Urothelium cell line (cell line): ENCODE measurements at regions not wholly inside any gene's neighbourhood (a gene's known extent, or its start where the extent isn't known, plus 50 kb on each side); places are given as distances from the start of the nearest gene placed in this dataset.
"Not testable (repeated sequence)": the region's sequence is repeated elsewhere in the genome, so short reads cannot be mapped to it uniquely, and the experiment has no call there.

ENCODE experiments used
- DNase-seq: peaks from one replicate; pipeline ENCODE4 v3.0.0; 2011; ENCODE audit warnings: low spot score, mixed read lengths
- FAIRE-seq: peaks from 2 replicates; lab custom pipeline; 2011; peaks lifted over from hg19 to GRCh38; lab: Jason Lieb, UNC

- no peak for FAIRE-seq
- no peak for DNase-seq
Measured at GRCh38 chr2:22967756-22968155, 417.2 kb upstream of the KLHL29 start.

DNA sequence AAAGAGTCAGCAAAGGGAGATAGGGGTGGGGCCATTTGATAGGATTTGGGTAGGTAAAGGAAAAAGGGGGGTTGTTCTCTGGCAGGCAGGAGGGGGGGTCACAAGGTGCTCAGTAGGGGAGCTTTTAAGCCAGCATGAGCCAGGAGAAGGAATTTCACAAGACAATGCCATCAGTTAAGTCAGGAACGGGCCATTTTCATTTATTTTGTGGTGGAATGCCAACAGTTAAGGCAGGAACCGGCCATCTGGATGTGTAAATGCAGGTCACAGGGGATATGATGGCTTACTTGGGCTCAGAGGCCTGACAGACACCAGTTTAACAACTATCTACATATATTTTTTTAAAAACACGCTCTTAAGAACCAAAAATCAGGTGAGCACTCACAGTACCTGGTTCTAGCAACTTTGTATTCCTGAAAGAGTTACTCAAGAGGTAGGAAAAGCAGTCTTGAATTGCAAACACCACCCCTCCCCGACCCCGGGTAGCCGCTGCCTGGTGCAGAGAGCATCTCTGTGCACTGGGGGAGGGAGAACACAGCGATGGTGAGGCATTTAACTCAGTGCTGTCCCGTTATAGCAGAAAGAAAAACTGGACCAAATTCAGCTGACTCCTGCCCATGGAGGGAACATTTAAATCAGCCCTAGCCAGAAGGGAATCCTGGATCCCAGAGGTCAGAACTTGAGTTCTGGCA is 414.5 kb upstream of the KLHL29 start:
- DNase-seq, result no peak
- FAIRE-seq, result no peak

DNA sequence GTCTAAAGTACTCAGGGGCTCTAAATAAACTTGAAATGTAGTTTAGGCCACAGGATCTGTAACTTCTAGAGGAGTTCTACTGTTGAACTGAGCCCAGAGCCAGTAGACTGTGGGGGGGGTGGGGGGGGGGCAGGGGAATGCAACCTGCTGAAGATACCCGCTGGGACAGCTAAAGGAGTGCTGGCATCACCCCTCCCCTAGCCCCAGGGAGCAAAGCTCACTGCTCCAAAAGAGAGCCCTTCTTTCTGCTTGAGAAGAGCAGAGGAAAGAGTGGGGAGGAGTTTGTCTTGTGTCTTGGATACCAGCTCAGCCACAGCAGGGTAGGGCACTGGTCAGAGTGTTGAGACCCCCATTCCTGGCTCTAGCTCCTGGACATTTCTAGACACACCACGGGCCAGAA is 414.0 kb upstream of the KLHL29 start:
- FAIRE-seq, result no peak
- no peak for DNase-seq

GRCh38 chr2:22981785-22982184 is 403.2 kb upstream of the KLHL29 start:
- FAIRE-seq (no peak), DNase-seq (no peak)

- DNase-seq, FAIRE-seq: not testable (repeated sequence)
Measured at GRCh38 chr2:22984152-22984551, 400.8 kb upstream of the KLHL29 start.

- DNase-seq, result no peak
- no peak for FAIRE-seq
Measured at GRCh38 chr2:22990246-22990645, 394.7 kb upstream of the KLHL29 start.

DNA sequence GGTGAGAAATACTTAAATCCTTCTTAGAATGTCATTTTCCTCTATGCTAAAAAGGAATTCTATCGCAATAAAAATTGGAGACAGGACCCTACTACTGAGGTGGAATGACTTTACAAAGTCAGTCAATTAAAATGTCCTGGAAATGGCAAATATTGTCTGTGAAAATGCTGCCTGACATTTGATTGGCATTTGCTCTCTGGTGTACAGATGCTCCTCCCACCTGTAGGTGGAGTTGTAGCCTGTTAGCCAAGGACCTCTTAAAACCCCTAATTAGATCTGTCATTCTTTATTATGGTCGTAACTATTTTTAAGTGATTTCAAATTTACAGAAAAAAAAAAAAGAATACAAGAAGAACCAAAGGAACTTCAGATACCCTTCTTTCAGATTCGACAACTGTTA is 393.1 kb upstream of the KLHL29 start:
- peak; percentile 13 for FAIRE-seq

DNA sequence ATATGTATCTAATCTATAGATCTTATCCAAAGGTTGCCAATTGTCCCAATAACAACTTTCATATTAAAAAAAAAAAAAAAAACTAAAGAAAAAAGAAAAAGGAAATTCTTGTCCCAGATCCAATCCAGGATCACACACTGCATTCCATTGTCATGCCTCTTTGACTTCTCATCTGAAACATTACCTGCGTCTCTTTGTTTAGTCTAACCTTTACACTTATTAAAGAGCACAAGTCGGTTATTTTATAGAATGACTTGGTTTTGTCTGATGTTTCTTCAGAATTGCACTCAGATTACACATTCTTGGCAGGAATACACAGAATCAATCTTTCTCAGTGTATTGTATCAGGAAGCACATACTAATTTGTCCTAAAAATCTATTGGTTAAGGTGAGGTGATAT is 392.5 kb upstream of the KLHL29 start:
- peak; percentile 35 for DNase-seq
- FAIRE-seq, result no peak

More for the DNA sequence above, 393.1 kb upstream of the KLHL29 start:
- DNase-seq, result peak; percentile 19

- no peak for DNase-seq
- no peak for FAIRE-seq
Measured at GRCh38 chr2:22993250-22993649, 391.7 kb upstream of the KLHL29 start.

DNA sequence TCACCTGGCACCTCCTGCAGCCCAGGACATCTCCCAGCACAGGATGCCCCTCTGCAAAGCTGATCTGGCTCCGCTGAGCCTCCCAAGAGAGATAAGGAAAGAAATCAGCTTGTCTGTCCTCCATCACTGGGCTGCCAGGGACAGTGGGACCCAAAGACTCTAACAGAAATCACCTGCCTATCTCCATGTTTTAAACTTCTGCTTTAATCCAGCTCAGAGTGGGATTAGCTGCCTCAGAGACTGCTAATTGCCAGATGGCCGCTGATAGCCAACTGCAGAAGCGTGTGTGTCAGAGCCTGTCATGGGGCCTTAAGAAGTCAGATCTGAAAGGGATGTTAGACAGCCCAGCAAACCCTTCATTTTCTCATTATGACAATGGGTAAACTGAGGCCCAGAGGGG is 389.4 kb upstream of the KLHL29 start:
- no peak for DNase-seq
- no peak for FAIRE-seq

GRCh38 chr2:22996911-22997310 is 388.1 kb upstream of the KLHL29 start:
- DNase-seq, result no peak
- no peak for FAIRE-seq

DNA sequence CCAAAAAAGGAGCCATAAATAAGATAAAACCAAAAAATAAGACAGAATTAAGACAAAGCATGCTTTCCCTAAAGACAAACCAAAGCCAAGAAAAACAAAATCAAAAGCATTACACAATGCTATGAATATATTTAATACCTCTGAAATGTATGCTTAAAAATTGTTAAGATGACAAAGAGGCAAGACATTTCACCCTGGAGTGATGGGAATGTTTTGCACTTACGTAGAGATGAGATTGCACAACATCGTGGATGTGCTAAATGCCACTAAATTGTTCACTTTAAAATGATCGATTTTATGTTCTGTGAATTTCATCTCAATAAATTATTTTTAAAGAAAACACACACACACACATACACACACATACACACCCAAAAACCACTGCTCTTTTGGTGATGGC is 386.6 kb upstream of the KLHL29 start:
- DNase-seq, result no peak
- peak; percentile 67 for FAIRE-seq

DNA sequence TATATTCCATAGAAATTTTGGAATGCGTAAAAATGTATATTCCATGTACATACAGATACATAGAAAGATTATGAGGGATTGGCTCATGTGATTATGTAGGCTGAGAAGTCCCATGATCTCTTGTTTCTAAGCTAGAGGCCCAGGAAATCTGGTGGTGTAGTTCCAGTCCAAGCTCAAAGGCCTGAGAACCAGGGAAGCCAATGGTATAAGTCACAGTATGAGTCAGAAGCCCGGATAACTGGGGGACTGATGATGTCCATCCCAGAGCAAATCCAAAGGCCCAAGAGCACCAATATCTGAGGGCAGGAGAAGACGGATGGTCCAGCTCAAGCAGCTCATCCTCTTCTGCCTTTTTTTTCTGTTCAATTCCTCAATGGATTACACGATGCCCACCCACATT is 385.0 kb upstream of the KLHL29 start:
- DNase-seq (no peak), FAIRE-seq (no peak)

GRCh38 chr2:23002234-23002633 is 382.7 kb upstream of the KLHL29 start:
- FAIRE-seq (no peak), DNase-seq (no peak)

DNA sequence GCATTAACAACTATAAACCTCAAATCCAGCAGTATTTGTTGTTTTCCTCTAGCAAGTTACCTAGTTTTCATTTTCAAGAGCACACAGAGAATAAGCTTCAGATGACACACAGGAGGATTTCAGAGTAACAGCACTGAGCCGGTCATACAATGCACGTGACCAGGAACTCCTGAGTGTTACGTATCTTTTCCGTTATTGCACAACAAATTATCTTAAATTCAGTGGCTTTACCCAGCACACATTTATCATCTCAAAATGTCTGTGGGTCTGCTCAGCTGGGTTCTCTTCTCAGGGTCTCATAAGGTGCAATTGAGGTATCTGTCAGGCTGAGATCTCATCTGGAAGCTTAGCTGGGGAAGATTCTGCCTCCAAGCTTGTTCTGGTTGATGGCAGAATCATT is 379.5 kb upstream of the KLHL29 start:
- FAIRE-seq (no peak), DNase-seq (no peak)

DNA sequence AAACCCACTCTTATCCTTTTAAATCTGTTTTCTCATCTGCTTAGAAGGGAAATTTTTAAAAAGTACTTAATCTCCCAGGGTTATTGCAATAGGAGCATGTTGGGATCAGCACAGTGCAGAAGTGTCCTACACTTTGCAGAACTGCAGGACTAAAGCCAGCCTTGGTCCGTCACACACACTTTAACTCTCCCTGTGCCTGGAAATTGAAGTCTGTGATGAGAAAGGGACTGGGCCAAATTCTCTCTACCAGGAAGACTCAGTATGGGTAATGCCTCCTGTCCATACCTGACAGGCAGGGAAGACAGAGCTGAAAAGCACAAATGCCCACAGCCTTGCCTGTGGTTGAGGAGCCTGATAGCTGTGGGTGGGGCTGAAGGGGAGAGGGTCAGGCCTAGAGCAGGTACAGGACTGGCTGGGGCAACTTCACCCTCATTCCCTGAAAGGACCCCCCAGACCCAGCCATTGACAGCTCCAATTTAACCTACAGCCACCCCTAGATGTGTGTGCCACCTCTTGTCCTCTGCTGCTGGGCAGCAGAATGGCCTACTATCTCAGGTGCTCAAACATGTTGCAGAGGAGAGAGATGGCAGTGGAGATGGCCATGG is 377.2 kb upstream of the KLHL29 start:
- no peak for FAIRE-seq
- DNase-seq, result no peak

DNA sequence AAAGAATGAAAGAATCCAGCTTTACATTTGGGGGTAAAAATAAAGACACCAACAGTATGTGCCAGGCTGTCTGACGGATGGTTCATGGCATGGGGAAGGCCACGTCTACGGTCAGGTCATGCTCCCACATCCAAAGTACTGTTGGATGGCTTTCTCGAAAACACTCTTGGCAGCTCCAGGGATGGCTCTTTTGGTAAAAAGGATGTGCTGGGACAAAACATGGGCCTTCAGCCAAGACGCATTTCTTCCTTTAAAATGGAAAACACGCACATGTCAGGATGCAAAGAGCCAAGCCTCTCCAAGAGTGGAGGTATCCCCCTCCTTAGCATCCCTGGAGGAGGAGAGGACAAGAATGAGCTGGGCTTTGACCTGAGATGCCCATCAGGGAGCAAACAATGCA is 376.5 kb upstream of the KLHL29 start:
- DNase-seq, result no peak
- no peak for FAIRE-seq

GRCh38 chr2:23008951-23009350 is 376.0 kb upstream of the KLHL29 start:
- DNase-seq, result no peak
- no peak for FAIRE-seq

DNA sequence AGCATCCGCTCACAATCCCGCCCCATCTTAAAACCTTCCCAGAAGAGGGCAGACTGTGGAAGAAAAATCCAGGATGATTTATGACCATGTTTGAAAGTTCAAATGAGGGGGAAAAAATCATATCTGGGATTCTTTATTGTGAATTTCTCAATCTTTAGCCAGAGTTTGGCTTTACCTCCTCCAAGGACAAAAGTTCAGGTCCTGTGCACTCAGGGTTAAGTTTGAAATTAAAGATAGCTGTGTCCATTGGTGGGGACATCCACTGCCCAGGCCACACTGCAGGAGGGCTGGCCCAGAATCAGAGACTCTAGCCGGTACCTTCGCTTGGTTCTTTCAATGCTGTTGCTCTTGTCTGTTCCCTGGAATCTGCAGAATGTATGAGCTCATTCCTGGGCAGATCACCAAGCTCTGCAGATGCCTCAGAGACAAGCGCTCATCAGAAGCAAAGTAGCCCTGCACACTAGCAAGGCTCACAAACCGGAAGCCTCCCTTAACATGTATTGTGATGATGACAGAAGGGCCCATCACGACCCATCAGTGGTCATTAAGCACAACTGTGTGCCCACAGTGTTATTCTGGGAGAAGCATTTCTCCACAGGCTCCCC is 375.3 kb upstream of the KLHL29 start:
- peak; percentile 85 for DNase-seq
- no peak for FAIRE-seq

- peak; percentile 85 for FAIRE-seq
- DNase-seq, result no peak
Measured at GRCh38 chr2:23012499-23012898, 372.5 kb upstream of the KLHL29 start.

DNA sequence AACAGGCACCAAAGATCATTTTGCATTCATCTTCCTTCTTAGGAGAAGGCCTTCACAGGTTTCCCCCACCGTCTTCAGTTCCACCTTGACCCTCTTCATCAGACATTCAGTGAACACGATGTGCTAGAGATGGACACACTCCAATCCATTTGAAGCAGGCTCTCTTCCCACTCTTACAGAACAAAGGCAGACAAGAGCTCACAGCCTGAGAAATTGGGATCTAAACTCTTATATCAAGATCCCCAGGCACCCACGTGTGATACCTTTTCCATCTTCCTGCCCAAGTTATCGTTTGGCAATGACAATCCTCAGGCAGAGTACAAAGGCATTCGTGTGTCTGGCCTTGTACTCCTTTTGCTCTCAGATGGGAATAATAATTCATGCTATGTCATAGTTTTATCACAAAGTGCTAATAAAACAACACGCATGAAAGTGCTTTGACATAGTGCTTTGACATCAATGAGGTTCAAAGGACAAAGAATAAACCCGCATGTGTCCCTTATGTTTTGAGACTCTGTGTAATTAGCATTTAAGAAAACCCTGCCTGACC is 369.3 kb upstream of the KLHL29 start:
- DNase-seq (no peak), FAIRE-seq (no peak)

DNA sequence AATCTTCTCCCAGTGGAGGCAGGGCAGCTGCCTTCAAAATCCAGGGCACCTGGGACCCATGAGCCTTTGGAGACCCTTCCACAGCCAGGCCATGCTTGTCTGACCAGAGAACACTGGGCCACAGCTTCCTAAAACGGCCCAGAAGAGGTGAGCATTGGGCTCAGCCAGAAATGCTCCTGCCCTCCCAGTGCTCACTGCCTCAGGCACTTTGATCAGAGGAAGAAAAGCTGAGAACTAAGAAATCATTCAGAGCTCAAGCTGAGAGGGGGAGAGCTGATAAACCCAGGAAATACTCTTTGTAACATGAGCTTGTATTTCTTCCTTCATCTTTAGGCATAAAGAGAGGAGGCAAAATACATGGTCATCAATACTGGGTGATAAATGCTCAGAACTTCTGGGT is 365.5 kb upstream of the KLHL29 start:
- no peak for DNase-seq
- FAIRE-seq, result no peak
